Gastrocnemius medialis (tissue), 4 donors: ENCODE measurements at regions not wholly inside any gene's neighbourhood (a gene's known extent, or its start where the extent isn't known, plus 50 kb on each side); places are given as distances from the start of the nearest gene placed in this dataset.

Experiments
- ATAC-seq, 2 donors: fragments of 150-250 bp; one replicate each; pipeline ENCODE4 v1.9.1; 2016
- DNase-seq, 2 donors: peaks; one replicate each; pipeline ENCODE4 v3.0.0-alpha.2; 2019
- H3K27ac ChIP-seq, 4 donors: fragments of 200-600 bp; sonication (generic); 1 replicate in 1 of 4; 2 replicates in 3 of 4; pipeline ENCODE4 v1.5.1; 2016 to 2018; ENCODE audit warnings: mild to moderate bottlenecking in 2 of 4, moderate library complexity in 1 of 4
- H3K27me3 ChIP-seq, 3 donors: fragments of 200-600 bp; sonication (generic) in 2 of 3; 1 replicate in 1 of 3; 2 replicates in 2 of 3; pipeline versions ENCODE4 v1.5.1 to v1.6.0; 2016 to 2019; ENCODE audit warnings: mild to moderate bottlenecking in 1 of 3, moderate library complexity in 1 of 3
- H3K36me3 ChIP-seq, 2 donors: fragments of 200-600 bp; sonication (generic) in 1 of 2; one replicate each; pipeline ENCODE4 v1.5.1; 2017 to 2018
- H3K4me1 ChIP-seq, 2 donors: fragments of 200-600 bp; sonication (generic) in 1 of 2; one replicate each; pipeline ENCODE4 v1.5.1; 2016 to 2017; ENCODE audit warnings: mild to moderate bottlenecking in 2 of 2
- H3K4me3 ChIP-seq, 4 donors: fragments of 200-600 bp; sonication (generic) in 3 of 4; 1 replicate in 1 of 4; 2 replicates in 3 of 4; pipeline ENCODE4 v1.5.1; 2016 to 2019; ENCODE audit warnings: mild to moderate bottlenecking in 2 of 4
- H3K9me3 ChIP-seq, 3 donors: fragments of 200-600 bp; sonication (generic) in 2 of 3; 1 replicate in 1 of 3; 2 replicates in 2 of 3; pipeline ENCODE4 v1.5.1; 2016 to 2019
- CTCF ChIP-seq, 5 experiments: fragments of 450-650 bp in 3 of 5; fragments of 200-600 bp in 2 of 5; sonication (generic) in 2 of 5; IDR thresholded peaks in 4 of 5; conservative IDR thresholded peaks in 1 of 5; 1 replicate in 4 of 5; 2 replicates in 1 of 5; pipeline ENCODE4 v1.5.1; 2016 to 2019; ENCODE audit warnings: antibody characterized with exemption in 5 of 5, mild to moderate bottlenecking in 3 of 5, moderate library complexity in 3 of 5
- POLR2A ChIP-seq, 2 donors: fragments of 450-650 bp; IDR thresholded peaks; one replicate each; pipeline ENCODE4 v1.6.1; 2017; ENCODE audit warnings: antibody characterized with exemption in 2 of 2, mild to moderate bottlenecking in 2 of 2, moderate library complexity in 2 of 2
- in situ Hi-C, 4 donors: fragments of 200-750 bp; cut with MboI; loops; one replicate each; pipeline versions ENCODE4 v1.15.0 to v1.8.0; 2017; ENCODE audit warnings: low sequenced_read_pairs in 4 of 4
- intact Hi-C: fragments of 100-400 bp; cut with DNase I; formaldehyde crosslinking; loops from one replicate; pipeline ENCODE4 v1.15.1; 2023; ENCODE audit warnings: low total_unique reads

DNA sequence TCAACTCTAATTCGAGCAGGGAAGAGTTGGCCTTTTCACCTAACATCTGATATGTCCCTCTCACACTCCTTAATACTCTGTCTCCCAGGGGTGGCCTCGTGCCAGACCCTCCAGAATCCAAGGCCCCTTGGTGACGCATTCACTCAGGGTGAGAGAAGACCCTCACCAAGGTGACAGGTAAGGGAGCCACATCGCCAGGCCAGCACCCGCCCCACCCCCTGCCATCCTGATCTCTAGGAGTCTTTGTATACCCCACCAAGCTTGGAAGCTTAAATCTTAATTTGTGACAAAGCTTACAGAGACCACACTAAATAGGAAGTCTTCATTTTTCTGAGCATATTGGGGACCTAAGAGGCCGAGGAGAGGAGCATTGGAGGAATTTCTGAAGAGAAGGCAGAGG is 286.1 kb downstream of the IRF8 start:
- Histone ChIP-seq H3K4me3 (no peak overlapping the region), H3K27ac (no peak overlapping the region), H3K36me3 (no peaks in the 10 kb centered on the region), H3K9me3 (no peaks in the 10 kb centered on the region), H3K4me1 (no peaks in the 10 kb centered on the region), H3K27me3 (peaks cover 0 to 12% (median 0%) of the 10 kb centered on the region in 3 donors)
- no peak for DNase-seq
- no peak for TF ChIP-seq CTCF (IDR thresholded peaks at IDR 0.05 in 4 of 5, conservative IDR thresholded peaks at IDR 0.05 in 1 of 5)
- no peak for TF ChIP-seq POLR2A (IDR thresholded peaks at IDR 0.05)
- in situ Hi-C loops (no loop called here), intact Hi-C loops (no loop called here)
- ATAC-seq, result no peak

DNA sequence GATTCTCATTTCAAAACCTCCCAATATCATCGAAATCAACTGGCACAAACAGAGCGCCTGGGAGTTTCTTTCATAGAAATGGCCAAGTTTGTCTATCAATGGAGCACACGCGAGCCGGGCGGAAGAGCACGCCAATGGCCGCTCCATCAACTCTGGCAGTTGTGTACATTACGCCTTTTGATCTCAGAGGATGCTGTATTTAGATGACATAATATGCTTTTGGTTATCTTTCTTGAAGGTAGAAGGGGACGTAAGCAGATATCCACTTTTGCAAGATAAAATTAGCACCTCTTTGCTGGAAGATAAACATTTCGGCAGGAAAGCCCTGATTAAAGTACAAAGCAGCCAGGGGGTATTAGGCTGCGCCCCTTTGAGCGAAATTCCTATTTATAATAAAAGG is 287.4 kb downstream of the IRF8 start:
- intact Hi-C loops, result no loop called here
- no peaks in the 10 kb centered on the region for H3K36me3 ChIP-seq
- no peak overlapping the region for H3K27ac ChIP-seq
- no peak for TF ChIP-seq POLR2A (IDR thresholded peaks at IDR 0.05)
- TF ChIP-seq CTCF (IDR thresholded peaks at IDR 0.05 in 4 of 5, conservative IDR thresholded peaks at IDR 0.05 in 1 of 5), result no peak
- H3K4me1 ChIP-seq, result no peaks in the 10 kb centered on the region
- no peak for DNase-seq
- no peak overlapping the region for H3K4me3 ChIP-seq
- in situ Hi-C loops, result no loop called here
- no peak for ATAC-seq
- H3K27me3 ChIP-seq, result peaks cover 0 to 17% (median 6%) of the 10 kb centered on the region in 3 donors
- H3K9me3 ChIP-seq, result no peaks in the 10 kb centered on the region

- Histone ChIP-seq H3K4me3 (no peak overlapping the region), H3K27ac (no peak overlapping the region), H3K36me3 (no peaks in the 10 kb centered on the region), H3K9me3 (no peaks in the 10 kb centered on the region), H3K4me1 (no peaks in the 10 kb centered on the region), H3K27me3 (peaks cover 6 to 47% (median 10%) of the 10 kb centered on the region in 3 donors)
- intact Hi-C loops, result no loop called here
- DNase-seq, result no peak
- in situ Hi-C loops, result no loop called here
- ATAC-seq, result no peak
- TF ChIP-seq CTCF (IDR thresholded peaks at IDR 0.05 in 4 of 5, conservative IDR thresholded peaks at IDR 0.05 in 1 of 5), result no peak
- TF ChIP-seq POLR2A (IDR thresholded peaks at IDR 0.05), result no peak
These were observed 291.0 kb downstream of the IRF8 start for GRCh38 chr16:86189934-86190333.

- in situ Hi-C loops (no loop called here), intact Hi-C loops (no loop called here)
- H3K4me3 ChIP-seq, result no peak overlapping the region
- H3K27ac ChIP-seq, result no peak overlapping the region
- H3K4me1 ChIP-seq, result no peaks in the 10 kb centered on the region
- DNase-seq (no peak), ATAC-seq (no peak)
- no peaks in the 10 kb centered on the region for H3K9me3 ChIP-seq
- TF ChIP-seq POLR2A (IDR thresholded peaks at IDR 0.05) (no peak), CTCF (IDR thresholded peaks at IDR 0.05 in 4 of 5, conservative IDR thresholded peaks at IDR 0.05 in 1 of 5) (no peak)
- H3K27me3 ChIP-seq, result peaks cover 17 to 62% (median 20%) of the 10 kb centered on the region in 3 donors
- no peaks in the 10 kb centered on the region for H3K36me3 ChIP-seq
These were observed 292.7 kb downstream of the IRF8 start for GRCh38 chr16:86191663-86192062.

DNA sequence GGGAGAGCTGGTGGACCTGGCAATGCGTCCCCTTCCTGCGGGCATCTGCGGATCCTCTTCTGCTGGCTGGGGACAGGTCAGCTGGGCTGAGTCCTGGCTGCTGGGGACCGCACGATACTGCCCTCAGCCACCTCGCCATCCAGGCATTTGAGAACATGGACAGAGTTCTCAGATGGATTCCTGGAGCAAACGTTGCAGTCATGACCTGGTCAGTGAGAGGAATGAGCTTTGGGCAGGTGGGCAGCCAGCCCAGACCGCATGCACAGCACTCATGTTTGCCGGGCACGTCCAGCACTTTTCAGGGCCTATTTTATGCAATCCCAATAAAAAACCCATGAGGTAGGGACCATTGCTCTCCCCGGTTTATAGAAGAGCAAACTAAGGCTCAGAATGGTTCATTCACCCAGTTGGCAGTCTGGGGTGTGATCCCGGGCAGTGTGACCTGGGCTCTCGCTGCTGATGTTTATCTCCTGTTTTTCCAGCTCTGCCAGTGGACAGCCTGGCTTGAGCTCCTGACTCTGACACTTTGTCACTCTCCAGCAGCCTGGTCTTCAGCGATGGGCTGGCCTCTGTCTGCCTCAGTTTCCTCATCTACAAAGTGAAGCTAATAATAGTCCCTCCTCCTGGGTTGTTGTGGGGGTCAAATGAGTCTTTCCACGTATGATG is 294.7 kb downstream of the IRF8 start:
- in situ Hi-C loops (no loop called here), intact Hi-C loops (no loop called here)
- no peaks in the 10 kb centered on the region for H3K9me3 ChIP-seq
- no peak overlapping the region for H3K27ac ChIP-seq
- no peaks in the 10 kb centered on the region for H3K4me1 ChIP-seq
- DNase-seq (no peak), ATAC-seq (no peak)
- no peak overlapping the region for H3K4me3 ChIP-seq
- H3K27me3 ChIP-seq, result peaks cover 35 to 79% (median 38%) of the 10 kb centered on the region in 3 donors
- no peak for TF ChIP-seq CTCF (IDR thresholded peaks at IDR 0.05 in 4 of 5, conservative IDR thresholded peaks at IDR 0.05 in 1 of 5)
- H3K36me3 ChIP-seq, result no peaks in the 10 kb centered on the region
